ENCODE measurements at regions not wholly inside any gene's neighbourhood (a gene's known extent, or its start where the extent isn't known, plus 50 kb on each side); places are given as distances from the start of the nearest gene placed in this dataset.
"Not testable (repeated sequence)": the region's sequence is repeated elsewhere in the genome, so short reads cannot be mapped to it uniquely, and the experiment has no call there.

DNA sequence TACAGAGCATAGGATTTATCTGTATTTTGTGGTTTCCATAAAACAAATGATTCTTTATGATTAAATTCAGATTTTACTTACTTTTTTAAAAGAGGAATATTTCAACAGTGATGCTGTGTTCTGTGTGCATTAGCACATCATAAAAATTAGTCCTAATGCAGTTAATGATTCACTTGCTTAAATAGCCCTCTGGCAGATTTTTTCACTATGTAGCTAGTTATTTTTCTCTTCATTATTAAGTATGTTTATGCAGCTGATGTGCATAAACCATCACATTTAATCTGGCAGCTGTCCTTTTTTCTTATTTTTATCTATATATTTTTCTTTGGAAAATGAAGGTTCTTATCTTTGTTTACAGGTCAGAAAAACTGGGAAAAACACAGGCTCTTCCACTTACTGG is 127.2 kb downstream of the ZNF486 start:
- no peak for DNase-seq
- ChIA-PET POLR2A (ENCODE audit: unreplicated experiment) (no interaction called here), CTCF (no interaction called here)
- no peaks in the 10 kb centered on the region for H3F3A ChIP-seq (ENCODE audit: insufficient read depth, low read depth)
- H3K79me2 ChIP-seq (ENCODE audit: low read depth), result no peaks in the 10 kb centered on the region
- no peaks in the 10 kb centered on the region for H3K4me1 ChIP-seq (replicated peaks; ENCODE audit: insufficient read depth)
- H3K27me3 ChIP-seq (ENCODE audit: insufficient read depth, low read depth), result no peaks in the 10 kb centered on the region
- H3K9me2 ChIP-seq (ENCODE audit: insufficient read depth), result no peaks in the 10 kb centered on the region
- TF ChIP-seq, protein P1, sequence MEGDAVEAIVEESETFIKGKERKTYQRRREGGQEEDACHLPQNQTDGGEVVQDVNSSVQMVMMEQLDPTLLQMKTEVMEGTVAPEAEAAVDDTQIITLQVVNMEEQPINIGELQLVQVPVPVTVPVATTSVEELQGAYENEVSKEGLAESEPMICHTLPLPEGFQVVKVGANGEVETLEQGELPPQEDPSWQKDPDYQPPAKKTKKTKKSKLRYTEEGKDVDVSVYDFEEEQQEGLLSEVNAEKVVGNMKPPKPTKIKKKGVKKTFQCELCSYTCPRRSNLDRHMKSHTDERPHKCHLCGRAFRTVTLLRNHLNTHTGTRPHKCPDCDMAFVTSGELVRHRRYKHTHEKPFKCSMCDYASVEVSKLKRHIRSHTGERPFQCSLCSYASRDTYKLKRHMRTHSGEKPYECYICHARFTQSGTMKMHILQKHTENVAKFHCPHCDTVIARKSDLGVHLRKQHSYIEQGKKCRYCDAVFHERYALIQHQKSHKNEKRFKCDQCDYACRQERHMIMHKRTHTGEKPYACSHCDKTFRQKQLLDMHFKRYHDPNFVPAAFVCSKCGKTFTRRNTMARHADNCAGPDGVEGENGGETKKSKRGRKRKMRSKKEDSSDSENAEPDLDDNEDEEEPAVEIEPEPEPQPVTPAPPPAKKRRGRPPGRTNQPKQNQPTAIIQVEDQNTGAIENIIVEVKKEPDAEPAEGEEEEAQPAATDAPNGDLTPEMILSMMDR (conservative IDR thresholded peaks at IDR 0.05), result no peak
- TF ChIP-seq EZH2 (IDR thresholded peaks at IDR 0.05; ENCODE audit: low read depth), result no peak
- H3K9me3 ChIP-seq (ENCODE audit: insufficient read depth, low read depth), result no peaks in the 10 kb centered on the region; the same call in 1 of the 2 replicates
- H3K27ac ChIP-seq, result no peak overlapping the region
- H3K4me2 ChIP-seq, result no peak overlapping the region
- H2AFZ ChIP-seq, result no peak overlapping the region
- intact Hi-C loops (cut with micrococcal nuclease; ENCODE audit: unreplicated experiment), result no loop called here
- no TSS peak for BruUV-seq (replicated peaks)
- no peaks in the 10 kb centered on the region for H3K36me3 ChIP-seq (ENCODE audit: low read depth)
- H3K4me3 ChIP-seq, result no peak overlapping the region
- no peaks in the 10 kb centered on the region for H4K20me1 ChIP-seq (ENCODE audit: insufficient read depth)

DNA sequence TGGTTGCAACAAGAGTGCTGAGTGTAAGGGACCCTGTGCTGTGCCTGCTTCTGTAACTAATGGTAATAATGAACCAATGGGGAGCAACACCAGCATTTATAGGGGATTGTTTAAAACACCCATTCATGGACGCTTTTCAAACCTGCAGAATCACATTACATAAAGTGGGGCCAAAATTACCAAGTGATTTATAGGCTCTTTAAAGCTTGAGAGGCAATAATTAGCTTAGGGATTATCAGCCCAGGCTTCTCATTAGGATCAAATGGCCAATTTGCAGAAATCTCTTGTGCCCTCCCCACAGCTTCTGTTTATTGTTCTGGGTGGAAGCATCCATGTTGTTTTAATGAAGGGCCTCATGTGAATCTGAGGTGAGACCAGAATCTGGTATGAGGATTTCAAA is 125.5 kb downstream of the ZNF486 start:
- POLR2A ChIA-PET (ENCODE audit: unreplicated experiment), result interaction anchor here (0.7 kb wide), 2 partner anchors 11 to 689 kb away, joined by 4 to 5 read pairs; no protein-coding TSS in a partner anchor
- H3K4me1 ChIP-seq (replicated peaks; ENCODE audit: insufficient read depth); H2AFZ ChIP-seq; H3K36me3 ChIP-seq (ENCODE audit: low read depth); H3K9me2 ChIP-seq (ENCODE audit: insufficient read depth); BruUV-seq (replicated peaks); H3F3A ChIP-seq (ENCODE audit: insufficient read depth, low read depth); H3K9me3 ChIP-seq (ENCODE audit: insufficient read depth, low read depth); H3K27ac ChIP-seq; DNase-seq; H3K27me3 ChIP-seq (ENCODE audit: insufficient read depth, low read depth); H4K20me1 ChIP-seq (ENCODE audit: insufficient read depth); H3K4me3 ChIP-seq; H3K79me2 ChIP-seq (ENCODE audit: low read depth); H3K4me2 ChIP-seq; intact Hi-C loops (cut with micrococcal nuclease; ENCODE audit: unreplicated experiment); CTCF ChIA-PET: not testable (repeated sequence)

DNA sequence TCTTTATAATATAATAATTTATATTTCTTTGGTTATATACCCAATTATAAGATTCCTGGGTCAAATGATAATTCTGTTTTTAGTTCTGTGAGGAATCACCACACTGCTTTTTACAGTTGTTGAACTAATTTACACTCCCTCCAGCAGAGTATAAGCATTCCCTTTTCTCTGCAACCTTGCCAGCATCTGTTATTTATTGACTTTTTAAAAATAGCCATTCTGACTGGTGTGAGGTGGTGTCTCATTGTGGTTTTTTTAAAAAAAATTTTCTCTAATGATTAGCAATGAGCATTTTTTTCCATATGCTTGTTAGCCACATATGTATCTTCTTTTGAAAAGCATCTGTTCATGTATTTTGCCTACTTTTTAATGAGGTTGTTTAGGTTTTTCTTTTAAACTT is 122.2 kb downstream of the ZNF486 start:
- CTCF ChIA-PET, result no interaction called here
- no peak overlapping the region for H3K4me2 ChIP-seq
- H3K36me3 ChIP-seq (ENCODE audit: low read depth), result no peaks in the 10 kb centered on the region
- no peak overlapping the region for H3K27ac ChIP-seq
- H3K27me3 ChIP-seq (ENCODE audit: insufficient read depth, low read depth), result 0 out of 2 replicates have a peak, but pooled peaks cover 2% of the 10 kb centered on the region
- no peaks in the 10 kb centered on the region for H3K9me3 ChIP-seq (ENCODE audit: insufficient read depth, low read depth)
- POLR2A ChIA-PET (ENCODE audit: unreplicated experiment), result no interaction called here
- no peaks in the 10 kb centered on the region for H3K9me2 ChIP-seq (ENCODE audit: insufficient read depth)
- H2AFZ ChIP-seq, result no peak overlapping the region
- H3F3A ChIP-seq (ENCODE audit: insufficient read depth, low read depth), result no peaks in the 10 kb centered on the region
- no peaks in the 10 kb centered on the region for H3K79me2 ChIP-seq (ENCODE audit: low read depth)
- H3K4me3 ChIP-seq, result no peak overlapping the region
- intact Hi-C loops (cut with micrococcal nuclease; ENCODE audit: unreplicated experiment), result no loop called here
- BruUV-seq (replicated peaks), result no TSS peak
- H4K20me1 ChIP-seq (ENCODE audit: insufficient read depth), result no peaks in the 10 kb centered on the region
- no peaks in the 10 kb centered on the region for H3K4me1 ChIP-seq (replicated peaks; ENCODE audit: insufficient read depth)
- TF ChIP-seq, protein P1 (conservative IDR thresholded peaks at IDR 0.05), result no peak
- no peak for TF ChIP-seq EZH2 (IDR thresholded peaks at IDR 0.05; ENCODE audit: low read depth)
- DNase-seq, result no peak

DNA sequence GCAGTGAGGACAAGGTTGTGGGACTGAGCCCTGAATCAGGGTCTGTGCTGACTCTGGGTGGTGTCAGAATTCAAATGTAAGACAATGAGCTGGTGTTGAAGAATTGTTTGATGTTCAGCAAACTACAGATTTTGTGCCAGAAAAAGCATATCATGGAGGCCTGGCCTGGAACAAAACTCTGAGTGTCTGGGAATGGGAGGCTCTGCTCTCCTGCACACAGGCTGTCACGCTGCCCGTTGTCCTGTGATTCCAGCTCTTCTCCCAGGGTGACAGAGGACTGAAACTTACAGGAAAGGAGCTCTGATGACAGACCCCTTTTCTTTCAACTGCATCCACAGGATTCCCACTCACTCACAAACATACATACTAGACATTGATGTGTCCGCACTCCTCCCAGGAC is 120.1 kb downstream of the ZNF486 start:
- POLR2A ChIA-PET (ENCODE audit: unreplicated experiment), result no interaction called here
- intact Hi-C loops (cut with micrococcal nuclease; ENCODE audit: unreplicated experiment), result no loop called here
- Histone ChIP-seq H3K4me2 (no peak overlapping the region), H3K27ac (no peak overlapping the region), H3K79me2 (ENCODE audit: low read depth) (no peaks in the 10 kb centered on the region), H3K36me3 (ENCODE audit: low read depth) (no peaks in the 10 kb centered on the region), H3K27me3 (ENCODE audit: insufficient read depth, low read depth) (0 out of 2 replicates have a peak, but pooled peaks cover 2% of the 10 kb centered on the region), H3F3A (ENCODE audit: insufficient read depth, low read depth) (no peaks in the 10 kb centered on the region), H3K4me3 (no peak overlapping the region), H3K9me3 (ENCODE audit: insufficient read depth, low read depth) (no peaks in the 10 kb centered on the region), H3K4me1 (replicated peaks; ENCODE audit: insufficient read depth) (no peaks in the 10 kb centered on the region), H2AFZ (no peak overlapping the region), H3K9me2 (ENCODE audit: insufficient read depth) (no peaks in the 10 kb centered on the region), H4K20me1 (ENCODE audit: insufficient read depth) (no peaks in the 10 kb centered on the region)
- TF ChIP-seq, protein P1 (conservative IDR thresholded peaks at IDR 0.05), result no peak
- no peak for TF ChIP-seq EZH2 (IDR thresholded peaks at IDR 0.05; ENCODE audit: low read depth)
- no peak for DNase-seq
- CTCF ChIA-PET, result interaction anchor here (0.6 kb wide), 1 partner anchor 989 kb away, joined by 6 read pairs; no protein-coding TSS in a partner anchor
- no TSS peak for BruUV-seq (replicated peaks)

DNA sequence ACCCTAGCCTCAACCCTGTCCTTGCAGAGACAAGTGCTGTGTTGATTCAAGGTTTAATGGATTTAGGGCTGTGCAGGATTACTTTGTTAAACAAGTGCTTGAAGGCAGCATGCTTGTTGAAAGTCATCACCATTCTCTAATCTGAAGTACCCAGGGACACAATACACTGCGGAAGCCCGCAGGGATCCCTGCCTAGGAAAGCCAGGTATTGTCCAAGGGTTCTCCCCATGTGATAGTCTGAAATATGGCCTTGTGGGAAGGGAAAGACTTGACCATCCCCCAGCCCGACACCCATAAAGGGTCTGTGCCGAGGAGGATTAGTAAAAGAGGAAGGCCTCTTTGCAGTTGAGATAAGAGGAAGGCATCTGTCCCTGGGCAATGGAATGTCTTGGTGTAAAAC is 118.9 kb downstream of the ZNF486 start:
- H4K20me1 ChIP-seq (ENCODE audit: insufficient read depth); H3F3A ChIP-seq (ENCODE audit: insufficient read depth, low read depth); H3K4me3 ChIP-seq; BruUV-seq (replicated peaks); H3K79me2 ChIP-seq (ENCODE audit: low read depth); H3K4me1 ChIP-seq (replicated peaks; ENCODE audit: insufficient read depth); H3K9me2 ChIP-seq (ENCODE audit: insufficient read depth); POLR2A ChIA-PET (ENCODE audit: unreplicated experiment); intact Hi-C loops (cut with micrococcal nuclease; ENCODE audit: unreplicated experiment); H3K36me3 ChIP-seq (ENCODE audit: low read depth); H3K4me2 ChIP-seq; DNase-seq; CTCF ChIA-PET; H3K27me3 ChIP-seq (ENCODE audit: insufficient read depth, low read depth); H3K27ac ChIP-seq; H2AFZ ChIP-seq; H3K9me3 ChIP-seq (ENCODE audit: insufficient read depth, low read depth): not testable (repeated sequence)

All from PC-9 (cell line).